Peyer's patch (tissue), 4 donors: ENCODE measurements at regions not wholly inside any gene's neighbourhood (a gene's known extent, or its start where the extent isn't known, plus 50 kb on each side); places are given as distances from the start of the nearest gene placed in this dataset.
"Not testable (repeated sequence)": the region's sequence is repeated elsewhere in the genome, so short reads cannot be mapped to it uniquely, and the experiment has no call there.

Experiments used
- POLR2A ChIP-seq, 2 donors: fragments of 450-650 bp; IDR thresholded peaks; one replicate each; pipeline ENCODE4 v1.5.1; 2017; ENCODE audit warnings: antibody characterized with exemption in 2 of 2, mild to moderate bottlenecking in 2 of 2, moderate library complexity in 2 of 2
- TF ChIP-seq, protein P1 (sequence below), 6 experiments: fragments of 450-650 bp in 4 of 6; fragments of 200-600 bp in 2 of 6; sonication (generic) in 1 of 6; IDR thresholded peaks; one replicate each; pipeline ENCODE4 v1.5.1; 2017 to 2019; ENCODE audit warnings: antibody characterized with exemption in 6 of 6, mild to moderate bottlenecking in 3 of 6, moderate library complexity in 1 of 6

DNA sequence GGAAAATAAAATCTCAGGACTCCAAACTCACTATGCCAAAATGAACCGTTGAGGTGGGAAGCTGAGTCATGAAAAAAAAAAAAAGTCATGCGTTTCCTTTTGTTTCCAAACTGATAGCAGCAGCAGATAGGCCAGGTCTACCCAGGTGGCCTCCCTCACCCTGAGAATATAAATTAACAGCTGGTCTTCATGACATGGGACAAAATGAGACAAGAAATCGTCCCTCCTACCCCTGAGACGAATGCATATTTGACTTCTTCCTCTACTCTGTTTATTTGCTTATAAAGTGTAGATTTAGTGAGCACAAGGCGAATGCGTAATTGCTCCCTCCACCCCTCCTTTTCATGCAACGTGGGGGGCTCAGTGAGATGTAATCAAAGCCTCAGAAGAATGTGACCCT lies 204.3 kb downstream of the TMEM121 start:
- TF ChIP-seq, protein P1, sequence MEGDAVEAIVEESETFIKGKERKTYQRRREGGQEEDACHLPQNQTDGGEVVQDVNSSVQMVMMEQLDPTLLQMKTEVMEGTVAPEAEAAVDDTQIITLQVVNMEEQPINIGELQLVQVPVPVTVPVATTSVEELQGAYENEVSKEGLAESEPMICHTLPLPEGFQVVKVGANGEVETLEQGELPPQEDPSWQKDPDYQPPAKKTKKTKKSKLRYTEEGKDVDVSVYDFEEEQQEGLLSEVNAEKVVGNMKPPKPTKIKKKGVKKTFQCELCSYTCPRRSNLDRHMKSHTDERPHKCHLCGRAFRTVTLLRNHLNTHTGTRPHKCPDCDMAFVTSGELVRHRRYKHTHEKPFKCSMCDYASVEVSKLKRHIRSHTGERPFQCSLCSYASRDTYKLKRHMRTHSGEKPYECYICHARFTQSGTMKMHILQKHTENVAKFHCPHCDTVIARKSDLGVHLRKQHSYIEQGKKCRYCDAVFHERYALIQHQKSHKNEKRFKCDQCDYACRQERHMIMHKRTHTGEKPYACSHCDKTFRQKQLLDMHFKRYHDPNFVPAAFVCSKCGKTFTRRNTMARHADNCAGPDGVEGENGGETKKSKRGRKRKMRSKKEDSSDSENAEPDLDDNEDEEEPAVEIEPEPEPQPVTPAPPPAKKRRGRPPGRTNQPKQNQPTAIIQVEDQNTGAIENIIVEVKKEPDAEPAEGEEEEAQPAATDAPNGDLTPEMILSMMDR (IDR thresholded peaks at IDR 0.05) = not testable (repeated sequence)
- not testable (repeated sequence) for TF ChIP-seq POLR2A (IDR thresholded peaks at IDR 0.05)
